Neural cell (in vitro differentiated cells): ENCODE measurements at regions not wholly inside any gene's neighbourhood (a gene's known extent, or its start where the extent isn't known, plus 50 kb on each side); places are given as distances from the start of the nearest gene placed in this dataset.

ENCODE experiments used
- H2AFZ ChIP-seq: fragments of 200-600, 300-800 bp; sonication (generic), shearing (Covaris generic); 2 replicates; pipeline ENCODE4 v1.6.0; 2014; ENCODE audit warnings: low read depth, mild to moderate bottlenecking, antibody characterized with exemption, low read length, moderate library complexity
- H3F3A ChIP-seq: fragments of 200-600 bp; shearing (Covaris generic); 2 replicates; pipeline ENCODE4 v1.6.1; 2016; ENCODE audit warnings: mild to moderate bottlenecking, moderate library complexity, mixed read lengths, antibody characterized with exemption, low read length; ENCODE audit not compliant: insufficient read depth, poor library complexity, severe bottlenecking
- H3K27ac ChIP-seq: fragments of 200-600, 300-800 bp; sonication (generic), shearing (Covaris generic); 2 replicates; pipeline ENCODE4 v1.5.1; 2014; ENCODE audit warnings: mild to moderate bottlenecking, low read length, moderate library complexity
- H3K27me3 ChIP-seq: fragments of 300-800, 200-600 bp; sonication (generic), shearing (Covaris generic); 2 replicates; pipeline ENCODE4 v1.6.0; 2014; ENCODE audit warnings: mild to moderate bottlenecking, low read depth, low read length, moderate library complexity; ENCODE audit not compliant: insufficient read depth
- H3K36me3 ChIP-seq: fragments of 300-800, 200-600 bp; sonication (generic), shearing (Covaris generic); 2 replicates; pipeline ENCODE4 v1.5.1; 2014; ENCODE audit warnings: mild to moderate bottlenecking, antibody characterized with exemption, low read length, moderate library complexity; ENCODE audit not compliant: insufficient read depth
- H3K4me2 ChIP-seq: fragments of 300-800, 200-600 bp; sonication (generic), shearing (Covaris generic); 2 replicates; pipeline ENCODE4 v1.6.0; 2014; ENCODE audit warnings: mild to moderate bottlenecking, low read length
- H3K4me3 ChIP-seq: fragments of 300-800, 200-600 bp; sonication (generic), shearing (Covaris generic); 2 replicates; pipeline ENCODE4 v1.5.1; 2014; ENCODE audit warnings: mild to moderate bottlenecking, low read length, moderate library complexity
- H3K79me2 ChIP-seq: fragments of 200-600 bp; shearing (Covaris generic); replicated peaks from 2 replicates; pipeline ENCODE4 v1.6.0; 2014; ENCODE audit warnings: mild to moderate bottlenecking, low read length, moderate library complexity; ENCODE audit not compliant: insufficient read depth
- H3K9ac ChIP-seq: fragments of 300-800, 200-600 bp; sonication (generic), shearing (Covaris generic); 2 replicates; pipeline ENCODE4 v1.6.1; 2016; ENCODE audit warnings: mild to moderate bottlenecking, low read length, mixed read lengths
- H3K9me2 ChIP-seq: fragments of 200-600 bp; shearing (Covaris generic); 2 replicates; pipeline ENCODE4 v1.6.1; 2016; ENCODE audit warnings: mild to moderate bottlenecking, low read length, mixed read lengths; ENCODE audit not compliant: insufficient read depth
- H3K9me3 ChIP-seq: fragments of 200-600, 300-800 bp; sonication (generic), shearing (Covaris generic); 2 replicates; pipeline ENCODE4 v1.6.1; 2016; ENCODE audit warnings: mild to moderate bottlenecking, mixed run types, low read length, moderate library complexity, mixed read lengths
- H4K20me1 ChIP-seq: fragments of 200-600 bp; shearing (Covaris generic); 2 replicates; pipeline ENCODE4 v1.6.1; 2016; ENCODE audit warnings: mild to moderate bottlenecking, mixed run types; ENCODE audit not compliant: insufficient read depth
- EP300 ChIP-seq: fragments of 450-650 bp; conservative IDR thresholded peaks from 2 replicates; pipeline ENCODE4 v1.6.1; 2014; ENCODE audit warnings: antibody characterized with exemption, mild to moderate bottlenecking, moderate library complexity; ENCODE audit not compliant: poor library complexity, severe bottlenecking
- EZH2 ChIP-seq: fragments of 200-600, 300-800 bp; shearing (Covaris generic), sonication (generic); IDR thresholded peaks from 2 replicates; pipeline ENCODE4 v1.6.1; 2014; ENCODE audit warnings: antibody characterized with exemption, low read length, borderline replicate concordance, mild to moderate bottlenecking; ENCODE audit not compliant: insufficient read depth, poor library complexity, severe bottlenecking
- MXI1 ChIP-seq: fragments of 450-650 bp; conservative IDR thresholded peaks from 2 replicates; pipeline ENCODE4 v1.6.1; 2014; ENCODE audit warnings: antibody characterized with exemption, mild to moderate bottlenecking; ENCODE audit not compliant: poor library complexity, severe bottlenecking
- POLR2AphosphoS5 ChIP-seq: IDR thresholded peaks from 2 replicates; pipeline ENCODE4 v1.6.1; 2012
- RAD21 ChIP-seq: fragments of 450-650 bp; conservative IDR thresholded peaks from 2 replicates; pipeline ENCODE4 v1.6.1; 2014; ENCODE audit warnings: antibody characterized with exemption, mild to moderate bottlenecking, moderate library complexity
- SMC3 ChIP-seq: fragments of 450-650 bp; conservative IDR thresholded peaks from 2 replicates; pipeline ENCODE4 v1.6.1; 2014; ENCODE audit warnings: antibody characterized with exemption, mild to moderate bottlenecking, moderate library complexity; ENCODE audit not compliant: poor library complexity
- TAF1 ChIP-seq: IDR thresholded peaks from 2 replicates; pipeline ENCODE4 v1.6.1; 2012; ENCODE audit warnings: low read depth
- TF ChIP-seq, protein P1 (sequence below): IDR thresholded peaks from 2 replicates; pipeline ENCODE4 v1.6.1; 2012; ENCODE audit warnings: borderline replicate concordance
- TF ChIP-seq, protein P2 (sequence below): fragments of 450-650 bp; IDR thresholded peaks from 2 replicates; pipeline ENCODE4 v1.5.1; 2014; ENCODE audit warnings: antibody characterized with exemption, mild to moderate bottlenecking, moderate library complexity; ENCODE audit not compliant: poor library complexity, severe bottlenecking

DNA sequence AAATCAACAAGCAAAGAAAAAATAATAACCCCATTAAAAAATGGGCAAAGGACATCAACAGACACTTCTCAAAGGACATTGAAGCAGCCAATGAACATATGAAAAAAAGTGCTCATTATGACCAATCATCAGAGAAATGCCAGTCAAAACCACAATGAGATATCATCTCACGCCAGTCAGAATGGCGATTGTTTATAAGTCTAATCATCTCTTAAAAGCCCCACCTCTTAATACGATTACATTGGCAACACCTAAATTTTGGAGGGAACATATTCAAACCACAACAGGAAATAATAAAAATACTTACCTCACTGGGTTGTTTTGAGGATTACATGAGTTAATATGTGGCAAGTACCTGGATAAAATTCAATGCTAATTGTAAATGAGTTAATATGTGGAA lies 57.1 kb upstream of the PLPPR4 start:
- no peaks in the 10 kb centered on the region for H3F3A ChIP-seq
- no peak overlapping the region for H3K9ac ChIP-seq
- no peaks in the 10 kb centered on the region for H3K36me3 ChIP-seq
- TF ChIP-seq SMC3 (no peak), EZH2 (no peak), POLR2AphosphoS5 (no peak), MXI1 (no peak), RAD21 (no peak), EP300 (no peak), TAF1 (no peak)
- TF ChIP-seq, protein P1, sequence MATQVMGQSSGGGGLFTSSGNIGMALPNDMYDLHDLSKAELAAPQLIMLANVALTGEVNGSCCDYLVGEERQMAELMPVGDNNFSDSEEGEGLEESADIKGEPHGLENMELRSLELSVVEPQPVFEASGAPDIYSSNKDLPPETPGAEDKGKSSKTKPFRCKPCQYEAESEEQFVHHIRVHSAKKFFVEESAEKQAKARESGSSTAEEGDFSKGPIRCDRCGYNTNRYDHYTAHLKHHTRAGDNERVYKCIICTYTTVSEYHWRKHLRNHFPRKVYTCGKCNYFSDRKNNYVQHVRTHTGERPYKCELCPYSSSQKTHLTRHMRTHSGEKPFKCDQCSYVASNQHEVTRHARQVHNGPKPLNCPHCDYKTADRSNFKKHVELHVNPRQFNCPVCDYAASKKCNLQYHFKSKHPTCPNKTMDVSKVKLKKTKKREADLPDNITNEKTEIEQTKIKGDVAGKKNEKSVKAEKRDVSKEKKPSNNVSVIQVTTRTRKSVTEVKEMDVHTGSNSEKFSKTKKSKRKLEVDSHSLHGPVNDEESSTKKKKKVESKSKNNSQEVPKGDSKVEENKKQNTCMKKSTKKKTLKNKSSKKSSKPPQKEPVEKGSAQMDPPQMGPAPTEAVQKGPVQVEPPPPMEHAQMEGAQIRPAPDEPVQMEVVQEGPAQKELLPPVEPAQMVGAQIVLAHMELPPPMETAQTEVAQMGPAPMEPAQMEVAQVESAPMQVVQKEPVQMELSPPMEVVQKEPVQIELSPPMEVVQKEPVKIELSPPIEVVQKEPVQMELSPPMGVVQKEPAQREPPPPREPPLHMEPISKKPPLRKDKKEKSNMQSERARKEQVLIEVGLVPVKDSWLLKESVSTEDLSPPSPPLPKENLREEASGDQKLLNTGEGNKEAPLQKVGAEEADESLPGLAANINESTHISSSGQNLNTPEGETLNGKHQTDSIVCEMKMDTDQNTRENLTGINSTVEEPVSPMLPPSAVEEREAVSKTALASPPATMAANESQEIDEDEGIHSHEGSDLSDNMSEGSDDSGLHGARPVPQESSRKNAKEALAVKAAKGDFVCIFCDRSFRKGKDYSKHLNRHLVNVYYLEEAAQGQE, result no peak
- TF ChIP-seq, protein P2, sequence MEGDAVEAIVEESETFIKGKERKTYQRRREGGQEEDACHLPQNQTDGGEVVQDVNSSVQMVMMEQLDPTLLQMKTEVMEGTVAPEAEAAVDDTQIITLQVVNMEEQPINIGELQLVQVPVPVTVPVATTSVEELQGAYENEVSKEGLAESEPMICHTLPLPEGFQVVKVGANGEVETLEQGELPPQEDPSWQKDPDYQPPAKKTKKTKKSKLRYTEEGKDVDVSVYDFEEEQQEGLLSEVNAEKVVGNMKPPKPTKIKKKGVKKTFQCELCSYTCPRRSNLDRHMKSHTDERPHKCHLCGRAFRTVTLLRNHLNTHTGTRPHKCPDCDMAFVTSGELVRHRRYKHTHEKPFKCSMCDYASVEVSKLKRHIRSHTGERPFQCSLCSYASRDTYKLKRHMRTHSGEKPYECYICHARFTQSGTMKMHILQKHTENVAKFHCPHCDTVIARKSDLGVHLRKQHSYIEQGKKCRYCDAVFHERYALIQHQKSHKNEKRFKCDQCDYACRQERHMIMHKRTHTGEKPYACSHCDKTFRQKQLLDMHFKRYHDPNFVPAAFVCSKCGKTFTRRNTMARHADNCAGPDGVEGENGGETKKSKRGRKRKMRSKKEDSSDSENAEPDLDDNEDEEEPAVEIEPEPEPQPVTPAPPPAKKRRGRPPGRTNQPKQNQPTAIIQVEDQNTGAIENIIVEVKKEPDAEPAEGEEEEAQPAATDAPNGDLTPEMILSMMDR, result no peak
- H3K27me3 ChIP-seq, result no peaks in the 10 kb centered on the region
- no peaks in the 10 kb centered on the region for H3K9me2 ChIP-seq
- no peak overlapping the region for H3K4me3 ChIP-seq
- no peaks in the 10 kb centered on the region for H3K9me3 ChIP-seq
- H4K20me1 ChIP-seq, result no peaks in the 10 kb centered on the region
- no peaks in the 10 kb centered on the region for H3K79me2 ChIP-seq
- H3K4me2 ChIP-seq, result no peak overlapping the region
- H2AFZ ChIP-seq, result no peak overlapping the region
- no peak overlapping the region for H3K27ac ChIP-seq
